ENCODE measurements at regions not wholly inside any gene's neighbourhood (a gene's known extent, or its start where the extent isn't known, plus 50 kb on each side); places are given as distances from the start of the nearest gene placed in this dataset.
A peak's percentile ranks its signal among the peaks of the same experiment; 100 is the strongest.

DNA sequence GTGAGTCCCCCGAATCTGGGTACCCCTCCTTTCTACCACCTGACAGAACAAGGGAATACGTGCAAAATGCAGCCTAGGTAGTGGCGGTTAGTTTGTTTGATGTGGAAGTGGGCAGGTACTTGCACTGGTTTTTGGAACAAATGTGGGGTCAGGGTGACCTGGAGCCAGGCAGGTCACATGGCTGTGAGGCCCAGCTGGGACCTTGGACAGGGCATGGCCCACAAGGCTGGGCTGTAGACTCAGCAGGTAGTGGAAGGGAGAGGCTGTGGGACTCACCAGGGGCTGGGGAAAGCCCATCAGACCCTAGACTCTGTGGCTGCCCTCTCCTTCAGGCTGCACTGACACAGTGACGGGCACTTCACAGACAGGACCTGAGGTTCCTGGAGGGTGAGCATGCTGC lies 159.9 kb upstream of the ADCY1 start (continued):
- TF ChIP-seq, protein P1, sequence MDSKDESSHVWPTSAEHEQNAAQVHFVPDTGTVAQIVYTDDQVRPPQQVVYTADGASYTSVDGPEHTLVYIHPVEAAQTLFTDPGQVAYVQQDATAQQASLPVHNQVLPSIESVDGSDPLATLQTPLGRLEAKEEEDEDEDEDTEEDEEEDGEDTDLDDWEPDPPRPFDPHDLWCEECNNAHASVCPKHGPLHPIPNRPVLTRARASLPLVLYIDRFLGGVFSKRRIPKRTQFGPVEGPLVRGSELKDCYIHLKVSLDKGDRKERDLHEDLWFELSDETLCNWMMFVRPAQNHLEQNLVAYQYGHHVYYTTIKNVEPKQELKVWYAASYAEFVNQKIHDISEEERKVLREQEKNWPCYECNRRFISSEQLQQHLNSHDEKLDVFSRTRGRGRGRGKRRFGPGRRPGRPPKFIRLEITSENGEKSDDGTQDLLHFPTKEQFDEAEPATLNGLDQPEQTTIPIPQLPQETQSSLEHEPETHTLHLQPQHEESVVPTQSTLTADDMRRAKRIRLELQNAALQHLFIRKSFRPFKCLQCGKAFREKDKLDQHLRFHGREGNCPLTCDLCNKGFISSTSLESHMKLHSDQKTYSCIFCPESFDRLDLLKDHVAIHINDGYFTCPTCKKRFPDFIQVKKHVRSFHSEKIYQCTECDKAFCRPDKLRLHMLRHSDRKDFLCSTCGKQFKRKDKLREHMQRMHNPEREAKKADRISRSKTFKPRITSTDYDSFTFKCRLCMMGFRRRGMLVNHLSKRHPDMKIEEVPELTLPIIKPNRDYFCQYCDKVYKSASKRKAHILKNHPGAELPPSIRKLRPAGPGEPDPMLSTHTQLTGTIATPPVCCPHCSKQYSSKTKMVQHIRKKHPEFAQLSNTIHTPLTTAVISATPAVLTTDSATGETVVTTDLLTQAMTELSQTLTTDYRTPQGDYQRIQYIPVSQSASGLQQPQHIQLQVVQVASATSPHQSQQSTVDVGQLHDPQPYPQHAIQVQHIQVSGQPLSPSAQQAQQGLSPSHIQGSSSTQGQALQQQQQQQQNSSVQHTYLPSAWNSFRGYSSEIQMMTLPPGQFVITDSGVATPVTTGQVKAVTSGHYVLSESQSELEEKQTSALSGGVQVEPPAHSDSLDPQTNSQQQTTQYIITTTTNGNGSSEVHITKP (CRISPR knock-in tag; IDR thresholded peaks at IDR 0.05; ENCODE audit: low read depth) = no peak
- TF ChIP-seq, protein P2, sequence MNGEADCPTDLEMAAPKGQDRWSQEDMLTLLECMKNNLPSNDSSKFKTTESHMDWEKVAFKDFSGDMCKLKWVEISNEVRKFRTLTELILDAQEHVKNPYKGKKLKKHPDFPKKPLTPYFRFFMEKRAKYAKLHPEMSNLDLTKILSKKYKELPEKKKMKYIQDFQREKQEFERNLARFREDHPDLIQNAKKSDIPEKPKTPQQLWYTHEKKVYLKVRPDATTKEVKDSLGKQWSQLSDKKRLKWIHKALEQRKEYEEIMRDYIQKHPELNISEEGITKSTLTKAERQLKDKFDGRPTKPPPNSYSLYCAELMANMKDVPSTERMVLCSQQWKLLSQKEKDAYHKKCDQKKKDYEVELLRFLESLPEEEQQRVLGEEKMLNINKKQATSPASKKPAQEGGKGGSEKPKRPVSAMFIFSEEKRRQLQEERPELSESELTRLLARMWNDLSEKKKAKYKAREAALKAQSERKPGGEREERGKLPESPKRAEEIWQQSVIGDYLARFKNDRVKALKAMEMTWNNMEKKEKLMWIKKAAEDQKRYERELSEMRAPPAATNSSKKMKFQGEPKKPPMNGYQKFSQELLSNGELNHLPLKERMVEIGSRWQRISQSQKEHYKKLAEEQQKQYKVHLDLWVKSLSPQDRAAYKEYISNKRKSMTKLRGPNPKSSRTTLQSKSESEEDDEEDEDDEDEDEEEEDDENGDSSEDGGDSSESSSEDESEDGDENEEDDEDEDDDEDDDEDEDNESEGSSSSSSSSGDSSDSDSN (CRISPR knock-in tag; IDR thresholded peaks at IDR 0.05) = no peak
- TF ChIP-seq AHR (CRISPR knock-in tag; IDR thresholded peaks at IDR 0.05) (no peak), RFX5 (IDR thresholded peaks at IDR 0.05; ENCODE audit: low read depth, low read length) (no peak)

DNA sequence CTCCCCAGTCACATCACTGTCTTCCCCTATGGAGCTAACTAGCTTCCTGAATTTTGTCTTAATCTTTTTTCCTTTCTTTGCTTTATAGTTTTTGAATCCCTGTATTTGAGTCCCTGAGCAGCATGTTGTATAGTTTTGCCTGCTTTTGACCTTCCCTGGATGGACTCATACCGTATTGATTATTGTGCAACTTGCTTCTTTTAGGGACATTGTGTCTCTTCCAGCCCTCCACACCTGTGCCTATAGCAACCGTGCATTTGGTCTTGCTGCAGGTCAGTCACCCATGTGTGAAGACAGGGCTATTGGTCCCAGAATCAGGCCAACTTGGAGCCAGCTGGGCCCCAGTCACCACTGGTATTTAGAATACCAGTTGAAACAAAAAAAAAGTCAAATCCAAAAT lies 158.9 kb upstream of the ADCY1 start:
- Histone ChIP-seq H3K4me2 (ENCODE audit: low read depth, low read length) (no peak overlapping the region), H2AFZ (ENCODE audit: low read length) (no peak overlapping the region), H3K4me1 (ENCODE audit: insufficient read depth, low read length) (no peaks in the 10 kb centered on the region), H4K20me1 (ENCODE audit: insufficient read depth, low read length) (no peaks in the 10 kb centered on the region), H3K27ac (ENCODE audit: extremely low read length, insufficient read depth, low read length) (no peak overlapping the region), H3K4me3 (replicated peaks in 1 of 3; ENCODE audit: insufficient read depth in 1 of 3, low read depth in 2 of 3, low read length in 3 of 3) (no peak overlapping the region), H3K9me3 (ENCODE audit: low read length) (no peaks in the 10 kb centered on the region), H3K9ac (ENCODE audit: insufficient read depth, low read depth, low read length) (no peak overlapping the region), H3K36me3 (replicated peaks in 1 of 2; ENCODE audit: control insufficient read depth in 1 of 2, insufficient read depth in 2 of 2, low read length in 2 of 2) (no peaks in the 10 kb centered on the region), H3K27me3 (ENCODE audit: control insufficient read depth in 1 of 2, insufficient read depth in 2 of 2, low read length in 2 of 2) (no peaks in the 10 kb centered on the region), H3K79me2 (ENCODE audit: insufficient read depth, low read length) (no peaks in the 10 kb centered on the region)
- no TSS peak for BruUV-seq (replicated peaks)
- ChIA-PET POLR2A (no interaction called here), CTCF (ENCODE audit: low intra/inter-chr PET ratio, low total read pairs) (no interaction called here)
- ATAC-seq (no peak), FAIRE-seq (no peak), DNase-seq (ENCODE audit: low spot score) (no peak)
- intact Hi-C loops (cut with micrococcal nuclease; ENCODE audit: unreplicated experiment) = no loop called here
- in situ Hi-C loops (cut with HindIII; ENCODE audit: extremely low pct_ligation_motif_present, low pct_unique_long_range_greater_than_20kb) = no loop called here
- 22% methylated on average over 2 of the region's 2 CpGs for WGBS (ENCODE audit: low lambda C conversion rate)
- no peak for TF ChIP-seq GABPA (IDR thresholded peaks at IDR 0.05; ENCODE audit: low read depth, low read length)
- no peak for TF ChIP-seq GABPA (CRISPR knock-in tag; IDR thresholded peaks at IDR 0.05; ENCODE audit: low read depth)
- TF ChIP-seq CEBPB (IDR thresholded peaks at IDR 0.05; ENCODE audit: borderline replicate concordance, low read depth, low read length) = peak; percentile 52
- TF ChIP-seq, protein P3, sequence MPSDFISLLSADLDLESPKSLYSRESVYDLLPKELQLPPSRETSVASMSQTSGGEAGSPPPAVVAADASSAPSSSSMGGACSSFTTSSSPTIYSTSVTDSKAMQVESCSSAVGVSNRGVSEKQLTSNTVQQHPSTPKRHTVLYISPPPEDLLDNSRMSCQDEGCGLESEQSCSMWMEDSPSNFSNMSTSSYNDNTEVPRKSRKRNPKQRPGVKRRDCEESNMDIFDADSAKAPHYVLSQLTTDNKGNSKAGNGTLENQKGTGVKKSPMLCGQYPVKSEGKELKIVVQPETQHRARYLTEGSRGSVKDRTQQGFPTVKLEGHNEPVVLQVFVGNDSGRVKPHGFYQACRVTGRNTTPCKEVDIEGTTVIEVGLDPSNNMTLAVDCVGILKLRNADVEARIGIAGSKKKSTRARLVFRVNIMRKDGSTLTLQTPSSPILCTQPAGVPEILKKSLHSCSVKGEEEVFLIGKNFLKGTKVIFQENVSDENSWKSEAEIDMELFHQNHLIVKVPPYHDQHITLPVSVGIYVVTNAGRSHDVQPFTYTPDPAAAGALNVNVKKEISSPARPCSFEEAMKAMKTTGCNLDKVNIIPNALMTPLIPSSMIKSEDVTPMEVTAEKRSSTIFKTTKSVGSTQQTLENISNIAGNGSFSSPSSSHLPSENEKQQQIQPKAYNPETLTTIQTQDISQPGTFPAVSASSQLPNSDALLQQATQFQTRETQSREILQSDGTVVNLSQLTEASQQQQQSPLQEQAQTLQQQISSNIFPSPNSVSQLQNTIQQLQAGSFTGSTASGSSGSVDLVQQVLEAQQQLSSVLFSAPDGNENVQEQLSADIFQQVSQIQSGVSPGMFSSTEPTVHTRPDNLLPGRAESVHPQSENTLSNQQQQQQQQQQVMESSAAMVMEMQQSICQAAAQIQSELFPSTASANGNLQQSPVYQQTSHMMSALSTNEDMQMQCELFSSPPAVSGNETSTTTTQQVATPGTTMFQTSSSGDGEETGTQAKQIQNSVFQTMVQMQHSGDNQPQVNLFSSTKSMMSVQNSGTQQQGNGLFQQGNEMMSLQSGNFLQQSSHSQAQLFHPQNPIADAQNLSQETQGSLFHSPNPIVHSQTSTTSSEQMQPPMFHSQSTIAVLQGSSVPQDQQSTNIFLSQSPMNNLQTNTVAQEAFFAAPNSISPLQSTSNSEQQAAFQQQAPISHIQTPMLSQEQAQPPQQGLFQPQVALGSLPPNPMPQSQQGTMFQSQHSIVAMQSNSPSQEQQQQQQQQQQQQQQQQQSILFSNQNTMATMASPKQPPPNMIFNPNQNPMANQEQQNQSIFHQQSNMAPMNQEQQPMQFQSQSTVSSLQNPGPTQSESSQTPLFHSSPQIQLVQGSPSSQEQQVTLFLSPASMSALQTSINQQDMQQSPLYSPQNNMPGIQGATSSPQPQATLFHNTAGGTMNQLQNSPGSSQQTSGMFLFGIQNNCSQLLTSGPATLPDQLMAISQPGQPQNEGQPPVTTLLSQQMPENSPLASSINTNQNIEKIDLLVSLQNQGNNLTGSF (CRISPR knock-in tag; IDR thresholded peaks at IDR 0.05) = no peak
- TF ChIP-seq, protein P4, sequence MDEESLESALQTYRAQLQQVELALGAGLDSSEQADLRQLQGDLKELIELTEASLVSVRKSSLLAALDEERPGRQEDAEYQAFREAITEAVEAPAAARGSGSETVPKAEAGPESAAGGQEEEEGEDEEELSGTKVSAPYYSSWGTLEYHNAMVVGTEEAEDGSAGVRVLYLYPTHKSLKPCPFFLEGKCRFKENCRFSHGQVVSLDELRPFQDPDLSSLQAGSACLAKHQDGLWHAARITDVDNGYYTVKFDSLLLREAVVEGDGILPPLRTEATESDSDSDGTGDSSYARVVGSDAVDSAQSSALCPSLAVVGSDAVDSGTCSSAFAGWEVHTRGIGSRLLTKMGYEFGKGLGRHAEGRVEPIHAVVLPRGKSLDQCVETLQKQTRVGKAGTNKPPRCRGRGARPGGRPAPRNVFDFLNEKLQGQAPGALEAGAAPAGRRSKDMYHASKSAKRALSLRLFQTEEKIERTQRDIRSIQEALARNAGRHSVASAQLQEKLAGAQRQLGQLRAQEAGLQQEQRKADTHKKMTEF (CRISPR knock-in tag; IDR thresholded peaks at IDR 0.05) = no peak
- TF ChIP-seq PPARG (CRISPR knock-in tag; conservative IDR thresholded peaks at IDR 0.05) = no peak
